Activated CD4-positive, CD25-positive, alpha-beta regulatory T cell treated with anti-CD3 and anti-CD28 coated beads, Interleukin-2, amount 50 U/mL, for 72 hours (primary cell): ENCODE measurements at regions not wholly inside any gene's neighbourhood (a gene's known extent, or its start where the extent isn't known, plus 50 kb on each side); places are given as distances from the start of the nearest gene placed in this dataset.

Source experiments
- DNase-seq: peaks from one replicate; pipeline ENCODE4 v3.0.0; 2021

GRCh38 chr6:165229216-165229615 lies 80.2 kb downstream of the C6orf118 start:
- DNase-seq = no peak

GRCh38 chr6:165227644-165228329 lies 81.6 kb downstream of the C6orf118 start:
- no peak for DNase-seq

- no peak for DNase-seq
These were observed 85.7 kb downstream of the C6orf118 start for GRCh38 chr6:165223736-165224135.

GRCh38 chr6:165223101-165223500 lies 86.3 kb downstream of the C6orf118 start:
- DNase-seq = no peak

GRCh38 chr6:165222315-165223025 lies 86.9 kb downstream of the C6orf118 start:
- no peak for DNase-seq

GRCh38 chr6:165220045-165220444 lies 89.4 kb downstream of the C6orf118 start:
- no peak for DNase-seq

GRCh38 chr6:165219629-165220028 lies 89.8 kb downstream of the C6orf118 start:
- DNase-seq = no peak

GRCh38 chr6:165218829-165219228 lies 90.6 kb downstream of the C6orf118 start:
- DNase-seq = no peak

- DNase-seq = no peak
These were observed 102.6 kb downstream of the C6orf118 start for GRCh38 chr6:165206798-165207197.

GRCh38 chr6:165205632-165206031 lies 103.8 kb downstream of the C6orf118 start:
- DNase-seq = no peak

- no peak for DNase-seq
These were observed 104.4 kb downstream of the C6orf118 start for GRCh38 chr6:165204807-165205545.

GRCh38 chr6:165200178-165200577 lies 109.2 kb downstream of the C6orf118 start:
- DNase-seq = no peak

- DNase-seq = no peak
These were observed 117.9 kb downstream of the C6orf118 start for GRCh38 chr6:165191461-165191860.

- DNase-seq = no peak
These were observed 122.8 kb downstream of the C6orf118 start for GRCh38 chr6:165186441-165187205.

GRCh38 chr6:165186041-165186440 lies 123.4 kb downstream of the C6orf118 start:
- DNase-seq = no peak

- DNase-seq = no peak
These were observed 125.0 kb downstream of the C6orf118 start for GRCh38 chr6:165184192-165184979.

- no peak for DNase-seq
These were observed 125.8 kb downstream of the C6orf118 start for GRCh38 chr6:165183496-165184140.

- no peak for DNase-seq
These were observed 126.3 kb downstream of the C6orf118 start for GRCh38 chr6:165183071-165183470.

- no peak for DNase-seq
These were observed 127.4 kb downstream of the C6orf118 start for GRCh38 chr6:165181951-165182414.

- DNase-seq = no peak
These were observed 131.3 kb downstream of the C6orf118 start for GRCh38 chr6:165178056-165178455.

GRCh38 chr6:165173484-165173883 lies 135.9 kb downstream of the C6orf118 start:
- DNase-seq = no peak

- DNase-seq = no peak
These were observed 141.5 kb downstream of the C6orf118 start for GRCh38 chr6:165167861-165168260.
